HUES48 (cell line): ENCODE measurements at regions not wholly inside any gene's neighbourhood (a gene's known extent, or its start where the extent isn't known, plus 50 kb on each side); places are given as distances from the start of the nearest gene placed in this dataset.

Experiments used
- H3K27ac ChIP-seq: one replicate; pipeline ENCODE4 v1.7.0; 2013; ENCODE audit warnings: low read depth, low read length, inconsistent platforms
- H3K27me3 ChIP-seq: 2 replicates; pipeline ENCODE4 v1.6.1; 2013; ENCODE audit warnings: mild to moderate bottlenecking, low read length; ENCODE audit not compliant: control insufficient read depth, insufficient read depth
- H3K36me3 ChIP-seq: 2 replicates; pipeline ENCODE4 v1.6.1; 2013; ENCODE audit warnings: low read length; ENCODE audit not compliant: control insufficient read depth, insufficient read depth
- H3K4me1 ChIP-seq: 2 replicates; pipeline ENCODE4 v1.6.1; 2013; ENCODE audit warnings: mild to moderate bottlenecking, low read length; ENCODE audit not compliant: control insufficient read depth, insufficient read depth
- H3K4me3 ChIP-seq: 2 replicates; pipeline ENCODE4 v1.5.1; 2013; ENCODE audit warnings: mild to moderate bottlenecking, low read depth, low read length
- H3K9ac ChIP-seq: 2 replicates; pipeline ENCODE4 v1.6.1; 2013; ENCODE audit warnings: mild to moderate bottlenecking, low read depth, low read length, moderate library complexity
- H3K9me3 ChIP-seq: 2 replicates; pipeline ENCODE4 v1.6.1; 2013; ENCODE audit warnings: low read length; ENCODE audit not compliant: control insufficient read depth, insufficient read depth

GRCh38 chr4:125832161-125832560, 517.4 kb downstream of the FAT4 start:
- Histone ChIP-seq H3K9me3 (no peaks in the 10 kb centered on the region), H3K4me3 (no peak overlapping the region), H3K36me3 (no peaks in the 10 kb centered on the region), H3K27ac (no peak overlapping the region), H3K27me3 (no peaks in the 10 kb centered on the region), H3K9ac (no peak overlapping the region), H3K4me1 (no peaks in the 10 kb centered on the region)

DNA sequence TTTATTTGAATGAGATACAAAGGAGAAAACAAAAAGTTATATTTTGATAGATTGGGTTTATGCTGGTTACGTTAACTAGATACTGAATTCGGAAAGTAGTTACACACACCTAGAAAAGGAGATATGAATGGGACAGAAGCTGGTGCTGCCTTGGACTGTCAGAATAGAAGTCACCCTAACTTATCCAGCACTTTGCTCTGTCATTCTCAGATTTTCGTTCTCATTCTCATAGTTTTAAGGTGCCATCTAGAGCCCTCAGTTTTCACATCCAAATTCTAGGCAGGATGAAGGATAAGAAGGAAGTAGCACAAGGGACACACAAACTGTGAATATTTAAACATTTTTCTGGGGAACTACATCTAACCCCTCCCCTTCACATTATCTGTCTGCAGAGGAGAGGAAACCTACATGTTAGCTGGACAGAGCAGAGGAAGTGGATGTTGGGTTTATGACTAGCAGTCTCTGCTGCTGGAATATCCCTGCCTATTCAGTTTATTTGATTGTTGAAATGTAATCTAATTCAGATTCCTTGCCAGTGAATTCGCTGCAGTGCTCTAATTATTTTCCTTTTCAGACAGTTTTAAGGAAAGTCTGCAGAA, 521.9 kb downstream of the FAT4 start:
- H3K4me1 ChIP-seq = no peaks in the 10 kb centered on the region
- H3K9ac ChIP-seq = no peak overlapping the region
- H3K27ac ChIP-seq = no peak overlapping the region
- H3K27me3 ChIP-seq = no peaks in the 10 kb centered on the region
- no peak overlapping the region for H3K4me3 ChIP-seq
- H3K36me3 ChIP-seq = no peaks in the 10 kb centered on the region
- no peaks in the 10 kb centered on the region for H3K9me3 ChIP-seq

DNA sequence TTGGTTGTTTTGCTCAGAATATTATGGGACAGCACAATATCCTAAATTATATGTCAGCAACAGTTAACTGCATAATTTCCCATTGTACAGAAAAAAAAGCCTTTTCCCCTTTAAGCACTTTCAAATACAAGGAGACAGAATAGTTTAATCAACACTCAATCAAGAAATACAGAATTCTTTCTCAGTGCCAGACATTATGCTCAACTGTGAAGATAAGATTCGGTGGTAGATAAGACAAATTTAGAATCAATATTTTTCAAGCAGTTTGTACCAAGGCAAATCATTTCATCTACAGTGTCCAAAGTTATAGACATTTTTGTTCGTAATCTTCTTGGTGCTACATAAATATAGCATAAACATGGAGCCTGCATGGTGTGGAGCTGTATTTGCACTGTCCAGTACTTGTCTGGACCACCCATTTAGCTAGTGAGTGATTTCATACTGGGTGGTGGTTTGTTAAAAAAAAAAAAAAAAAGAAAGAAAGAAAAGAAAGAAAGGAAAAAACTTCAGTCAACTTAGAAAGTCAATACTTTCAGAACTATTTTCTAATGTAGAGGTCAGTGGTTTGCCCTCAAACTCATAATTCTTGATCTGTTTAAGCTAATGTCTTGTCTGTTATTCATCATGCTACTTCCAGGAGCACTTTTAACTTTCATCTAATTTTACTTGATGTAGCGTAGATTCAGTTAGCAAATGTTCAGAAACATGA, 522.9 kb downstream of the FAT4 start:
- H3K4me1 ChIP-seq = no peaks in the 10 kb centered on the region
- no peak overlapping the region for H3K4me3 ChIP-seq
- H3K27ac ChIP-seq = no peak overlapping the region
- no peak overlapping the region for H3K9ac ChIP-seq
- H3K27me3 ChIP-seq = no peaks in the 10 kb centered on the region
- H3K36me3 ChIP-seq = no peaks in the 10 kb centered on the region
- H3K9me3 ChIP-seq = no peaks in the 10 kb centered on the region

DNA sequence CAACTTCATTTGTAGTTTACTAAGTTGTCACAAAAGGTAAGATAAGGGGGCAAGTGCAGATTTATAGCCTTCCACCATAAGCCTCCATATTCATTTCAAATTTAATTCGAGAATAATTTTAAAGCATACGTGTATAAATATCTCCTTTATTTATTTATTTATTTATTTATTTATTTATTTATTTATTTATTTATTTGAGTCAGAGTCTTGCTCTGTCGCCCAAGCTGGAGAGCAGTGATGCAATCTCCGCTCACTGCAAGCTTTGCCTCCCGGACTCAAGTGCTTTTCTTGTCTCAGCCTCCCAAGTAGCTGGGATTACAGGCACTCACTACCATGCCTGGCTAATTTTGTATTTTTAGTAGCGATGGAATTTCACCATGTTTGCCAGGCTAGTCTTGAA, 523.4 kb downstream of the FAT4 start:
- H3K9ac ChIP-seq = no peak overlapping the region

DNA sequence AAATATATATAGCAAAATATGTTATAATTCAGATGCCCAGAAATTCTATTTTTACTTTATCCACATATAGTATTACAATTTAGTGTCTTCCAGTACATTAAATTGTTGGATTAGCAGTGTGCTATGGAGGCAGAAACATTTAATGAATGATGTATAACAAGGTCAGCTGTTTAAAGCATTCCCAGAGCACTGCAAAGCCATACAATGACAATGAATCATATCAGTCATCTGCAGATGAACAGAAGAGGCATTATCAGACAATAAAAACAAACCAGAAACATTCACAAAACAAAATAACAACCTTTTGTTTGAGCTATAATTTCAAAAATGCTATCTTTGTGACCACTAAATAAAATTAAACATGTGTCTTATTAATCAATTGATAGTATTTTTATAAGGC, 524.2 kb downstream of the FAT4 start:
- H3K36me3 ChIP-seq = no peaks in the 10 kb centered on the region
- H3K9ac ChIP-seq = no peak overlapping the region
- H3K27ac ChIP-seq = no peak overlapping the region
- no peaks in the 10 kb centered on the region for H3K9me3 ChIP-seq
- no peaks in the 10 kb centered on the region for H3K27me3 ChIP-seq
- no peaks in the 10 kb centered on the region for H3K4me1 ChIP-seq
- H3K4me3 ChIP-seq = no peak overlapping the region

More for the DNA sequence above, 523.4 kb downstream of the FAT4 start:
- Histone ChIP-seq H3K4me3 (no peak overlapping the region), H3K27ac (no peak overlapping the region), H3K36me3 (no peaks in the 10 kb centered on the region), H3K9me3 (no peaks in the 10 kb centered on the region), H3K4me1 (no peaks in the 10 kb centered on the region), H3K27me3 (no peaks in the 10 kb centered on the region)

- Histone ChIP-seq H3K9me3 (no peaks in the 10 kb centered on the region), H3K27me3 (no peaks in the 10 kb centered on the region), H3K4me1 (no peaks in the 10 kb centered on the region), H3K36me3 (no peaks in the 10 kb centered on the region), H3K9ac (no peak overlapping the region), H3K4me3 (no peak overlapping the region), H3K27ac (no peak overlapping the region)
Measured at GRCh38 chr4:125843947-125844346, 529.2 kb downstream of the FAT4 start.

DNA sequence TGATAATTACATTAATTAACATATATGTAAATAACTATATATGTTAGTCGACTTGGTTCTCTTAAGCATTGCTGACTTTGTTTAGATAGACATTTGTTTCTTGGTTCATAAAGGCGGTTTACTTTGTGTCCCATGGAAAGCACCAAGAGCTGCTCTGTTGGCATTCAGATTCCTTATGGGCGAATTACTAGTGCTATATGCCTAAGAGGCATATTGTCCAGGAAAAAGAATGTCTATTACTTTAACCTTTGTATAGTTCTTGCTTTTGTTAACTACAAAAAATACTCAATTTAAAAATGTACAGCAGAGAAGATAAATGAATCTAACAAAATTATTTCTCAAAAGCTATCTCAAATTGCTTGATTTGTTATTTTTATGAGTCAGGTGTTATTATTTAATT, 532.8 kb downstream of the FAT4 start:
- Histone ChIP-seq H3K9ac (no peak overlapping the region), H3K9me3 (no peaks in the 10 kb centered on the region), H3K4me1 (no peaks in the 10 kb centered on the region), H3K36me3 (no peaks in the 10 kb centered on the region), H3K27ac (no peak overlapping the region), H3K4me3 (no peak overlapping the region), H3K27me3 (no peaks in the 10 kb centered on the region)

GRCh38 chr4:125849869-125850268, 535.1 kb downstream of the FAT4 start:
- H3K36me3 ChIP-seq = no peaks in the 10 kb centered on the region
- no peaks in the 10 kb centered on the region for H3K27me3 ChIP-seq
- H3K9ac ChIP-seq = no peak overlapping the region
- no peak overlapping the region for H3K27ac ChIP-seq
- H3K4me3 ChIP-seq = no peak overlapping the region
- no peaks in the 10 kb centered on the region for H3K4me1 ChIP-seq
- H3K9me3 ChIP-seq = no peaks in the 10 kb centered on the region

GRCh38 chr4:125891597-125892258, 577.0 kb downstream of the FAT4 start:
- Histone ChIP-seq H3K9me3 (no peaks in the 10 kb centered on the region), H3K27me3 (no peaks in the 10 kb centered on the region)

DNA sequence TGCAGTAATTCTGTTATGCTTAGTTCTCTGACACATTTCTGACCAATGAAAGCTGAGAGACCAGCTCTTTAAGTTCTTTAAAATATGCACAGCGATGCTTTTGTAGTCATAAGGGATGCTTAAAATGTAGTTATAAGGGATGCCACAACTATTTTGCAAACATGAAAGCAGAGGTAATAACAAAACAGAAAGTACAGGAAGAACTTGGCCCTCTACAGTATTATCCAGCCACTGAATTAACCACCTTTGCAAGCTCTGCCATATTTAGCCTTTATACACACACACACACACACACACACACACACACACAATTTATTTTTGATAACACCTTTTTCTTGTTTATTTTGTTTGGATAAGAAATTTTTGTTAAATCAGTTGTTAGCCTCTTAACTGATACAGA, 590.0 kb downstream of the FAT4 start:
- H3K36me3 ChIP-seq = no peaks in the 10 kb centered on the region
- no peaks in the 10 kb centered on the region for H3K27me3 ChIP-seq
- no peaks in the 10 kb centered on the region for H3K4me1 ChIP-seq
- no peaks in the 10 kb centered on the region for H3K9me3 ChIP-seq
- H3K27ac ChIP-seq = no peak overlapping the region
- H3K9ac ChIP-seq = no peak overlapping the region
- H3K4me3 ChIP-seq = no peak overlapping the region

More at GRCh38 chr4:125891597-125892258, 577.0 kb downstream of the FAT4 start:
- H3K4me3 ChIP-seq = no peak overlapping the region
- no peak overlapping the region for H3K9ac ChIP-seq
- H3K27ac ChIP-seq = no peak overlapping the region
- H3K4me1 ChIP-seq = no peaks in the 10 kb centered on the region
- no peaks in the 10 kb centered on the region for H3K36me3 ChIP-seq

DNA sequence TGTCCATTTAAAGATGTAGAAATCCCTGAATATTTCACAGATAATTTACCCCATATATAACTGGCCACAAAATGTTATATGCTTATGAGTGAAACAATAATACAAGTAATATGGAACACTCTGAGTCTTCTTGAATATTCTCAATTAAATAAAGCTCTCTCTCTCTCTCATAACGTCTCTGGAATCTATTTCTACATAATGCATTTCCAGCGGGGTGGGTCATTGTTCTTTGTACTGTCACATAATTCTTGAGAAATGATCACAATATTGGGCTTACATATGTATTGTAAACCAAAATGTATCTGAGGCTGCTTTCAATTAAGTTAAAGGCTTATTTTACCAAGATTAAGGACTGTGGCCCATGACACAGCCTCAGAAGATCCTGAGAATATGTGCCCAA, 596.3 kb downstream of the FAT4 start:
- 0 out of 2 replicates have a peak, but pooled peaks cover 4% of the 10 kb centered on the region for H3K4me1 ChIP-seq
- H3K9me3 ChIP-seq = peaks cover 5% of the 10 kb centered on the region; the same call in 1 of the 2 replicates
- H3K4me3 ChIP-seq = no peak overlapping the region
- H3K27ac ChIP-seq = no peak overlapping the region
- no peaks in the 10 kb centered on the region for H3K27me3 ChIP-seq
- no peaks in the 10 kb centered on the region for H3K36me3 ChIP-seq
- H3K9ac ChIP-seq = no peak overlapping the region
